B cell (primary cell): ENCODE measurements at regions not wholly inside any gene's neighbourhood (a gene's known extent, or its start where the extent isn't known, plus 50 kb on each side); places are given as distances from the start of the nearest gene placed in this dataset.
"Not testable (repeated sequence)": the region's sequence is repeated elsewhere in the genome, so short reads cannot be mapped to it uniquely, and the experiment has no call there.

Source experiments
- ATAC-seq: fragments of 200-7000 bp; cut with Tn5 transposase; one replicate; pipeline ENCODE4 v1.10.0; 2021; ENCODE audit warnings: low read depth, mild to moderate bottlenecking, moderate number of reproducible peaks, moderate library complexity
- CTCF ChIA-PET: fragments of 350-600 bp; sonication (Branson Sonifier 250); formaldehyde crosslinking; loops from one replicate; lab custom pipeline; 2021; ENCODE audit warnings: antibody characterized with exemption, inconsistent platforms; lab: Charles Lee
- POLR2A ChIA-PET: fragments of 350-600 bp; sonication (Branson Sonifier 250); formaldehyde crosslinking; loops from one replicate; lab custom pipeline; 2021; ENCODE audit warnings: antibody characterized with exemption; lab: Charles Lee
- DNase-seq: peaks from one replicate; pipeline ENCODE4 v3.0.0; 2013
- H2AFZ ChIP-seq: 2 replicates; pipeline ENCODE4 v1.6.1; 2012; ENCODE audit warnings: mild to moderate bottlenecking, low read depth, low read length; ENCODE audit not compliant: insufficient read depth, poor library complexity, severe bottlenecking
- H3K27ac ChIP-seq, 2 donors: 1 replicate in 1 of 2; 2 replicates in 1 of 2; pipeline ENCODE4 v1.5.1; 2012 to 2013; ENCODE audit warnings: low read length in 2 of 2, mild to moderate bottlenecking in 2 of 2, moderate library complexity in 1 of 2
- H3K27me3 ChIP-seq, 4 experiments: fragments of 200-600 bp in 1 of 4; sonication (generic) in 1 of 4; replicated peaks in 1 of 4; 1 replicate in 2 of 4; 2 replicates in 2 of 4; pipeline versions ENCODE4 v1.6.1 to v1.7.0; 2013 to 2016; ENCODE audit warnings: low read length in 3 of 4, mild to moderate bottlenecking in 2 of 4, mixed read lengths in 1 of 4, moderate library complexity in 1 of 4; ENCODE audit not compliant: insufficient read depth in 4 of 4, control insufficient read depth in 3 of 4; ENCODE audit errors: control extremely low read depth in 1 of 4
- H3K36me3 ChIP-seq, 2 experiments: replicated peaks in 1 of 2; 1 replicate in 1 of 2; 2 replicates in 1 of 2; pipeline versions ENCODE4 v1.6.1 to v1.7.1; 2013; ENCODE audit warnings: low read length in 1 of 2; ENCODE audit not compliant: insufficient read depth in 2 of 2, control insufficient read depth in 1 of 2; ENCODE audit errors: control extremely low read depth in 1 of 2, extremely low read depth in 1 of 2
- H3K4me1 ChIP-seq, 2 donors: fragments of 200-600 bp in 1 of 2; sonication (generic) in 1 of 2; 1 replicate in 1 of 2; 2 replicates in 1 of 2; pipeline versions ENCODE4 v1.5.1 to v1.6.1; 2013 to 2017; ENCODE audit warnings: low read length in 2 of 2; ENCODE audit not compliant: control insufficient read depth in 2 of 2, insufficient read depth in 2 of 2
- H3K4me2 ChIP-seq: replicated peaks from 2 replicates; pipeline ENCODE3; 2012; ENCODE audit warnings: mild to moderate bottlenecking, low read depth, low read length; ENCODE audit not compliant: poor library complexity, severe bottlenecking
- H3K4me3 ChIP-seq, 5 experiments: fragments of 200-600 bp in 1 of 5; sonication (generic) in 1 of 5; 1 replicate in 3 of 5; 2 replicates in 2 of 5; pipeline versions ENCODE4 v1.5.1 to v1.7.0; 2011 to 2016; ENCODE audit warnings: low read length in 4 of 5, mild to moderate bottlenecking in 4 of 5, low read depth in 2 of 5, control low read depth in 1 of 5, moderate library complexity in 1 of 5; ENCODE audit not compliant: insufficient read depth in 1 of 5; ENCODE audit errors: control extremely low read depth in 1 of 5, extremely low read depth in 1 of 5
- H3K79me2 ChIP-seq: fragments of 200-600 bp; sonication (generic); one replicate; pipeline ENCODE4 v1.6.0; 2016; ENCODE audit warnings: low read length; ENCODE audit not compliant: control insufficient read depth, insufficient read depth
- H3K9ac ChIP-seq: fragments of 200-600 bp; sonication (generic); 2 replicates; pipeline ENCODE4 v1.6.1; 2017; ENCODE audit warnings: mild to moderate bottlenecking, low read length, moderate library complexity
- H3K9me3 ChIP-seq, 3 donors: one replicate each; pipeline versions ENCODE4 v1.6.1 to v1.7.1; 2013; ENCODE audit warnings: low read length in 2 of 3; ENCODE audit not compliant: control insufficient read depth in 2 of 3, insufficient read depth in 1 of 3; ENCODE audit errors: control extremely low read depth in 1 of 3
- H4K20me1 ChIP-seq: 2 replicates; pipeline ENCODE4 v1.6.0; 2012; ENCODE audit warnings: mild to moderate bottlenecking, low read length; ENCODE audit not compliant: insufficient read depth, control insufficient read depth, poor library complexity, severe bottlenecking
- H3K27ac Mint-ChIP-seq: one replicate; pipeline ENCODE4 v1.8.0; 2021; ENCODE audit warnings: mixed read lengths
- H3K27me3 Mint-ChIP-seq: one replicate; pipeline ENCODE4 v1.8.0; 2021; ENCODE audit warnings: mixed read lengths
- H3K4me1 Mint-ChIP-seq: one replicate; pipeline ENCODE4 v1.8.0; 2021; ENCODE audit warnings: mixed read lengths
- H3K4me3 Mint-ChIP-seq: one replicate; pipeline ENCODE4 v1.8.0; 2021; ENCODE audit warnings: mixed read lengths
- H3K9me3 Mint-ChIP-seq: one replicate; pipeline ENCODE4 v1.8.0; 2022; ENCODE audit warnings: mixed read lengths; ENCODE audit not compliant: insufficient read depth
- CTCF ChIP-seq: fragments of 200-600 bp; IDR thresholded peaks from one replicate; pipeline ENCODE4 v1.8.0; 2022; ENCODE audit warnings: antibody characterized with exemption, mild to moderate bottlenecking
- EZH2 ChIP-seq: IDR thresholded peaks from 2 replicates; pipeline ENCODE4 v1.6.1; 2012; ENCODE audit warnings: borderline replicate concordance, low read depth, mild to moderate bottlenecking, moderate library complexity, low read length; ENCODE audit not compliant: insufficient read depth, poor library complexity, severe bottlenecking
- WGBS: methylation state at CpG from one replicate; pipeline ENCODE4 v1.1.5; 2013; ENCODE audit warnings: missing lambda C conversion rate; ENCODE audit not compliant: insufficient coverage; 5-methylcytosine and 5-hydroxymethylcytosine counted together
- intact Hi-C: fragments of 100-400 bp; cut with micrococcal nuclease; formaldehyde crosslinking; loops from one replicate; pipeline ENCODE4 v1.10.0; 2022

- intact Hi-C loops, result no loop called here
- TF ChIP-seq CTCF (no peak), EZH2 (no peak)
- POLR2A ChIA-PET, result no interaction called here
- Mint-ChIP-seq H3K27me3 (no peaks in the 10 kb centered on the region), H3K9me3 (peaks cover 9% of the 10 kb centered on the region), H3K27ac (no peak overlapping the region), H3K4me1 (no peaks in the 10 kb centered on the region), H3K4me3 (no peak overlapping the region)
- H3K9me3 ChIP-seq, result peaks cover 0 to 3% (median 0%) of the 10 kb centered on the region in 3 donors
- DNase-seq (no peak), ATAC-seq (no peak)
- no peak overlapping the region for H3K4me2 ChIP-seq
- no peak overlapping the region for H3K4me3 ChIP-seq
- 81% methylated on average over 2 of the region's 3 CpGs for WGBS
- H3K79me2 ChIP-seq, result no peaks in the 10 kb centered on the region
- no peaks in the 10 kb centered on the region for H3K4me1 ChIP-seq
- H3K36me3 ChIP-seq, result no peaks in the 10 kb centered on the region
- H4K20me1 ChIP-seq, result no peaks in the 10 kb centered on the region
- no peak overlapping the region for H3K9ac ChIP-seq
- no peaks in the 10 kb centered on the region for H3K27me3 ChIP-seq
- H3K27ac ChIP-seq, result no peak overlapping the region
- no peak overlapping the region for H2AFZ ChIP-seq
- CTCF ChIA-PET, result no interaction called here
Observed at GRCh38 chr5:12947379-12947778, 997.1 kb downstream of the DNAH5 start.

GRCh38 chr5:12945477-12945876, 999.0 kb downstream of the DNAH5 start:
- WGBS, result 63% methylated on average over 1 of the region's 1 CpG
- H2AFZ ChIP-seq, H3K9me3 ChIP-seq, H3K4me1 Mint-ChIP-seq, H3K36me3 ChIP-seq, H3K4me2 ChIP-seq, DNase-seq, CTCF ChIA-PET, H3K27ac Mint-ChIP-seq, H3K4me3 Mint-ChIP-seq, H3K27me3 Mint-ChIP-seq, H3K4me3 ChIP-seq, H3K4me1 ChIP-seq, H3K27ac ChIP-seq, POLR2A ChIA-PET, H3K27me3 ChIP-seq, H3K79me2 ChIP-seq, H3K9me3 Mint-ChIP-seq, intact Hi-C loops, H3K9ac ChIP-seq, ATAC-seq, H4K20me1 ChIP-seq: not testable (repeated sequence)
